NCI-H510A treated with DMSO at 0.1 percent for 48 hours (cell line): ENCODE measurements at regions not wholly inside any gene's neighbourhood (a gene's known extent, or its start where the extent isn't known, plus 50 kb on each side); places are given as distances from the start of the nearest gene placed in this dataset.
"Not testable (repeated sequence)": the region's sequence is repeated elsewhere in the genome, so short reads cannot be mapped to it uniquely, and the experiment has no call there.

Source experiments
- DNase-seq: peaks from one replicate; lab custom pipeline; 2025; lab: John Stamatoyannopoulos, UW

- no peak for DNase-seq
Observed at GRCh38 chr5:67752357-67752708, 463.2 kb upstream of the PIK3R1 start.

DNA sequence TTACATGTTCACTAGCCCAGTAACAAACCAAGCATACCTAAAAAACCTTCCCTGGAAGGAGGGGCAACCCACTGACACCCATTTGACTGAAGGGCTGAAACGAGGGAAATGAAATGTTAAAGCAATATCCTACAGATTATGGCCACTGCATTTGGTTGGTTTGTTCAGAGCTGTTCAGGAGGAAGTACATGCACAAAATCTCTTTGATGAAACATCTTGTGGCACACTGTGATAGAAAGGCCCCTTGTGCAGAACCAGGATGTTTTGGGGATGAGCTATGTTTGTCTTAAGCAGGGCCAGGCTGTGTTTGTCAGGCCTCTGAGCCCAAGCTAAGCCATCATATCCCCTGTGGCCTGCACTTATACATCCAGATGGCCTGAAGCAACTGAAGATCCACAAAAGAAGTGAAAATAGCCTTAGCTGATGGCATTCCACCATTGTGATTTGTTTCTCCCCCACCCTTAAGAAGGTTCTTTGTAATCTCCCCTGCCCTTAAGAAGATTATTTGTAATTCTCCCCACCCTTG is 467.3 kb upstream of the PIK3R1 start:
- DNase-seq: no peak

DNA sequence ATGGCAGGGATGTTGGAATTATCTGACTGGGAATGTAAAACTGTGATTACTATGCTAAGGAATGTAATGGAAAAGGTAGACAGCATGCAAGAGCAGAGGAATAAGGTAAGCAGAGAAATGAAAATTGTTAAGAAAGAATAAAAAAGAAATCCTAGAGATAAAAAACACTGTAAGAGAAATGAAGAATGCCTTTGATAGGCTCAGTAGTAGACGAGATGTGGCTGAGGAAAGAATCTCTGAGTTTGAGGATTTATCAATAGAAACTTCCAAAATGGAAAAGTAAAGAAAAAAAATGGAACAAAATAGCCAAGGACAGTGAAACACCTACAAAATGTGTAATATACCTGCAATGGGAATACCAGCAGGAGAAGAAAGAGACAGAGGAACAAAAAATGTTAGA is 468.5 kb upstream of the PIK3R1 start:
- no peak for DNase-seq

DNA sequence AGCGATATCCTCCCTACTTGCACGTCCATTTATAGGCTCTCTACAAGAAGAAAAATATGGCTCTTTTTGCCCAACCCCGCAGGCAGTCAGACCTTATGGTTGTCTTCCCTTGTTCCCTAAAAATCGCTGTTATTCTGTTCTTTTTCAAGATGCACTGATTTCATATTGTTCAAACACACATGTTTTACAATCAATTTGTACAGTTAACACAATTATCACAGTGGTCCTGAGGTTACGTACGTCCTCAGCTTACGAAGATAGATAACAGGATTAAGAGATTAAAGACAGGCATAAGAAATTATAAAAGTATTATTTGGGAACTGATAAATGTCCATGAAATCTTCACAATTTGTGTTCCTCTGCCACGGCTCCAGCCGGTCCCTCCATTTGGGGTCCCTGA is 468.9 kb upstream of the PIK3R1 start:
- not testable (repeated sequence) for DNase-seq

DNA sequence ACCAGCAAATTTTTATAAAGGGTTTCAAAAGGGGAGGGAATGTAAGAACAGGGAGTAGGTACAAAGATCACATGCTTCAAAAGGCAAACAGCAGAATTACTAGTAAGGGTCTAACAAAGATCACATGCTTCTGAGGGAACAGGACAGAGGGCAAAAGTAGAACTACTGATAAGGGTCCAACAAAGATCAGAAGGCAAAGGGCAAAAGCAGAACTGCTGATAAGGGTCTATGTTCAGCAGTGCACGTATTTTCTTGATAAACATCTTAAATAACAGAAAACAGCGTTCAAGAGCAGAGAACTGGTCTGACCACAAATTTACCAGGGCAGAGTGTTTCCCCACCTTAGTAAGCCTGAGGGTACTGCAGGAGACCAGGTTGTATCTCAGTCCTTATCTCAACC is 469.5 kb upstream of the PIK3R1 start:
- DNase-seq: no peak

DNA sequence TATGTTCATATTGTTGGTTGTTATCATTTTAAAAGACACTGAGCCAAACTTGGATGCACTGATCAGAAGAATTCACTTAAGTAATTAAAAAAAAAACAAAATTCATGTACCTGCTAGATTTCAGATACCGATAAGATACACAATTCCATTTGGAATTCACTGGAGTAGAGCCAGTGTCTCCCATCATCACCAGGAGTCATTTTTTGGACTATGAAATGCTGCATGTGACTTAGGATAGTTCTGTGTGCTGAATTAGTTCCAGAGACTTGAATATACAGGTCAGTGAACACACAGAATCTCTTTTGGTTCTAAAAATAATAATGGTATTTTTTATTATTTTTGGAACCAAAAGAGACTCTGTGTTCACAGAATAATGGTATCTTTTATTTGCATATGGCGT is 482.6 kb upstream of the PIK3R1 start:
- DNase-seq: no peak

DNA sequence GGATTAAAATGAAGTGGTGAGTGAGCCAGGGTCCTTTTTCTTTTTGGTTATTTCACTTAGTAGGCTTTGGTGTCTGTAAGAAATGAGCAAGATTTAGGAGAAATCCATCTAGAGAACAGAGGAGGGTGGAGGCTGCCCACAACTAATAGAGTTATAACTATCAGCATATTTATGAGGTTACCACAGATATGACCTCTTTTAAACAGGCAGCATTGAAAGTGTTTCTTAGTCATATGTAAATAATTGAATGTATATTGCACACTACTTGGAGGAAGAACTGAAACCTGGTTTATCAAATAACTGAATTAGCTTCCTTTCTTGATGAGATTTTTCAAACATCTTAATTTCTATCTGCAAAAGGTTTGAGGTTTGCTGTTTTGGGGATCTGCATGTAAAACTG is 483.1 kb upstream of the PIK3R1 start:
- no peak for DNase-seq

- DNase-seq: no peak
Observed at GRCh38 chr5:67731886-67732285, 483.7 kb upstream of the PIK3R1 start.

- DNase-seq: no peak
Observed at GRCh38 chr5:67730917-67731474, 484.6 kb upstream of the PIK3R1 start.

DNA sequence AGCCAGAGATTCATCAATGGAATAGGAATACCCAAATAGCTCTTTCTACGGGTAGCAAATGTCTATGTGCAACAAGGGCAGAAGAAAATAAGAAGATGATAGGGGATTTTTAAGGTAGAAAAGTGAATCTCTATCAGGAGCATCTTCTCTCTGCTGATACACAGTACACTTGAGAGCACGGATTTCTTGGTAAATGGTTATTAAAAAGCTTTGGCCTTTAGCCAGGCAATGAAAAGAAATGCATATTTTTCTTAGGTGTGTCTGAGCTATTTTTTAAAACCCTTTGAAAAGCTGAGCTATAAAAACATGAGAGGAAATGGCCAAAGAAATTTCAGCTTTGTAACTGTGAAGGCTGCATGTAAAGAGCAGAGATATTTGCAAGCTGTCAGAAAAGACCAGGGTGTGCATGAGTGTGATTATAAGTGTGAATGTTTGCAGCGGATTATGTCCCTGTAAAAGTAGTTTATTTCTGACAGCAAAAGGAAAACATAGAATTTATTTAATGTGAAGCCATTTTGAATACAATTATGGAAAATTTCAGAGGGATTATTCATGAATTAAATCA is 487.1 kb upstream of the PIK3R1 start:
- no peak for DNase-seq

GRCh38 chr5:67725604-67726003 is 490.0 kb upstream of the PIK3R1 start:
- DNase-seq: no peak

GRCh38 chr5:67724412-67725135 is 491.0 kb upstream of the PIK3R1 start:
- DNase-seq: no peak

DNA sequence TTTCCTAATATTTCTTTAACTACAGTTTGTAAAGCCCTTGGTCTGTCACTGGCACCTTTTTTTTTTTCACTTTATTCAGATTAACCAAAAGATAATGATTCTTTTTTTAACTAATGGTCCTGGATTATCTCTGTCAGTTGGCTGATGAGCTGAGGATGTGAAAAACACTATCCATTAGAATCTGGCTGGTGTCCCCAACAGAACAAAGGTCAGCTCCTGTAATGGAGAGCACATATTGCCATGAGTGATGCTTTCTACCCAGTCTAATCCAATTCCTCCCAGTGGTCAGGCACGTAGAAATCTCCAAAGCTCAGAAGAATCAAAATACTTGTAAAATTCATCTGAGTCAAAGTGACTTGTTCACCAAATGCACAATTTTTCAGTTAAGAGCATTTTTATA is 491.7 kb upstream of the PIK3R1 start:
- no peak for DNase-seq

DNA sequence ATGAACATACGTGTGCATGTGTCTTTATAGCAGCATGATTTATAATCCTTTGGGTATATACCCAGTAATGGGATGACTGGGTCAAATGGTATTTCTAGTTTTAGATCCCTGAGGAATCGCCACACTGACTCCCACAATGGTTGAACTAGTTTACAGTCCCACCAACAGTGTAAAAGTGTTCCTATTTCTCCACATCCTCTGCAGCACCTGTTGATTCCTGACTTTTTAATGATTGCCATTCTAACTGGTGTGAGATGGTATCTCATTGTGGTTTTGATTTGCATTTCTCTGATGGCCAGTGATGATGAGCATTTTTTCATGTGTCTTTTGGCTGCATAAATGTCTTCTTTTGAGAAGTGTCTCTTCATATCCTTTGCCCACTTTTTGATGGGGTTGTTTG is 493.0 kb upstream of the PIK3R1 start:
- DNase-seq: not testable (repeated sequence)

GRCh38 chr5:67720162-67720772 is 495.3 kb upstream of the PIK3R1 start:
- DNase-seq: no peak

- no peak for DNase-seq
Observed at GRCh38 chr5:67702008-67702407, 505.4 kb upstream of the CD180 start.

GRCh38 chr5:67699560-67699959 is 503.0 kb upstream of the CD180 start:
- DNase-seq: no peak

- DNase-seq: no peak
Observed at GRCh38 chr5:67696446-67696845, 499.8 kb upstream of the CD180 start.

GRCh38 chr5:67695369-67695768 is 498.8 kb upstream of the CD180 start:
- DNase-seq: no peak

- no peak for DNase-seq
Observed at GRCh38 chr5:67694810-67695191, 498.2 kb upstream of the CD180 start.

DNA sequence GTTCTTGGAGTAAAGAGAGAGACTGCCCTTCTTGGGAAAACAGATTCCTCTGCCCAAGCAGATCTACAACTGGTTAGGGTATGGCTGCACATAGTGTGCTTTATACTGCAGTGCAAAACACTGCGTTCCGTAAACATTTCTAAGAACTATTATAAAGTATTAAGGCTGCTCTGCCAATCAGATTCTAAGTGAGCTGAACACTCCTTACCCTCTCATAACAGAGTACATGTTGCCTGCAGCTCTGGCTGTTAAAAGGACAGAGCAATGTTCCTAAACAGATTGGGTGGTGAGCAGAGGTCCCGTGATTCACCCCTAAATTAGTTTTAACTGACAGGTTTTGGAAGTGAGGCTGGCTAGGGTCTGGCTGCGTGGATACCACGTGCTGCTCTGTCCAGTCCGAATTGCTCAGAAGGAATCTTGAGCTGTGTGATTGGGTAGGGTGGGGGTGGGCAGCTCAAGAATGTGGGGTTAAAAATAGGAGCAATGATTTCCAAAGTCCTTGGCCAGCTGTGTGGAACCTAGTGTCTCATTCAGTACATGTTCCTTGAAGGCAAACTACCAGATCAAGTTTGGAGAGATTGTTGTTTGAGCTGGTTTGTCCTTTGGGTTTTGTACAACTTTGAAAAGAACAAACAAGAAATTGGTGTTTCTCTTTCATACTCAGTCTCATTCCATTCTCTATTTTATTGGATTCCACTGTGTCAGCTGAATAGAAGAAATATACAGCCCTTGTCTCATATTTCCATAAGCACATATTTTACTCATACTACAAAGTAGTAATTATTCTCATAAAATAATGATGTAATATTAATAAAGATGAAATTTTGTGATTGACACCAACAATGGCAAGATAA is 497.6 kb upstream of the CD180 start:
- no peak for DNase-seq

DNA sequence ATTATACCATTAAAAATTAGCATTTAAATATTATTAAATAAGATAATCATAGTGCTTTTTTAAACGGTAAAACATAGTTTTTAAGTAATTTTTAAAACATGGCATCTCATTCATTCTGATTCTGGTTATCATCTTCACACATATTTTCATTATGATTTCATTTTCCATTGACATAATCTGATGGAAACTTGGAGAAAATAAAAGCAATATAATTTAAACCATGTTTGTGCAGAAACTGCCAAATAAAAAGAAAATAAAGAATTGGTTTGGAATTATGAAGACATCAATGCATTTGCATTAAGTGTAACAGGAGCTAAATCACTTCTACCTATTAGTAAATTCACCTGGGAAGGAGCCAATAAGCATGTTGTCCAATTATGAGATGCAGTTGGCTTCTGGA is 490.1 kb upstream of the CD180 start:
- DNase-seq: no peak
